NCI-H748 treated with DMSO at 0.1 percent for 48 hours (cell line): ENCODE measurements at regions not wholly inside any gene's neighbourhood (a gene's known extent, or its start where the extent isn't known, plus 50 kb on each side); places are given as distances from the start of the nearest gene placed in this dataset.
"Not testable (repeated sequence)": the region's sequence is repeated elsewhere in the genome, so short reads cannot be mapped to it uniquely, and the experiment has no call there.

Experiments
- DNase-seq: peaks from one replicate; lab custom pipeline; 2025; lab: John Stamatoyannopoulos, UW

- DNase-seq, result no peak
Observed at GRCh38 chr10:108346066-108346465, 1181.6 kb upstream of the SORCS1 start.

- no peak for DNase-seq
Observed at GRCh38 chr10:108338146-108338545, 1173.6 kb upstream of the SORCS1 start.

GRCh38 chr10:108336836-108337235, 1172.3 kb upstream of the SORCS1 start:
- no peak for DNase-seq

GRCh38 chr10:108327706-108328105, 1163.2 kb upstream of the SORCS1 start:
- no peak for DNase-seq

GRCh38 chr10:108323274-108323798, 1158.8 kb upstream of the SORCS1 start:
- DNase-seq, result no peak

GRCh38 chr10:108319434-108320222, 1155.1 kb upstream of the SORCS1 start:
- no peak for DNase-seq

GRCh38 chr10:108315636-108316035, 1151.1 kb upstream of the SORCS1 start:
- not testable (repeated sequence) for DNase-seq

GRCh38 chr10:108307925-108308312, 1143.4 kb upstream of the SORCS1 start:
- no peak for DNase-seq

GRCh38 chr10:108307250-108307924, 1142.9 kb upstream of the SORCS1 start:
- no peak for DNase-seq

- no peak for DNase-seq
Observed at GRCh38 chr10:108303149-108303548, 1138.6 kb upstream of the SORCS1 start.

GRCh38 chr10:108301002-108301401, 1136.5 kb upstream of the SORCS1 start:
- no peak for DNase-seq

- DNase-seq, result no peak
Observed at GRCh38 chr10:108290823-108291222, 1126.3 kb upstream of the SORCS1 start.

- no peak for DNase-seq
Observed at GRCh38 chr10:108275895-108276685, 1111.6 kb upstream of the SORCS1 start.

GRCh38 chr10:108260383-108260906, 1095.9 kb upstream of the SORCS1 start:
- DNase-seq, result no peak

- DNase-seq, result no peak
Observed at GRCh38 chr10:108254089-108254488, 1089.6 kb upstream of the SORCS1 start.

- no peak for DNase-seq
Observed at GRCh38 chr10:108252771-108253170, 1088.3 kb upstream of the SORCS1 start.

GRCh38 chr10:108250936-108251620, 1086.6 kb upstream of the SORCS1 start:
- DNase-seq, result no peak

GRCh38 chr10:108249940-108250339, 1085.4 kb upstream of the SORCS1 start:
- DNase-seq, result no peak

- DNase-seq, result no peak
Observed at GRCh38 chr10:108244443-108245228, 1080.1 kb upstream of the SORCS1 start.

GRCh38 chr10:108241166-108241565, 1076.7 kb upstream of the SORCS1 start:
- no peak for DNase-seq

- no peak for DNase-seq
Observed at GRCh38 chr10:108238261-108238660, 1073.8 kb upstream of the SORCS1 start.
